Right renal cortex interstitium (tissue), 3 donors: ENCODE measurements at regions not wholly inside any gene's neighbourhood (a gene's known extent, or its start where the extent isn't known, plus 50 kb on each side); places are given as distances from the start of the nearest gene placed in this dataset.
"Not testable (repeated sequence)": the region's sequence is repeated elsewhere in the genome, so short reads cannot be mapped to it uniquely, and the experiment has no call there.

Experiments used
- DNase-seq, 3 donors: peaks; one replicate each; pipeline ENCODE4 v3.0.0-alpha.2; 2013; ENCODE audit warnings: low read depth in 3 of 3, low spot score in 2 of 3

DNA sequence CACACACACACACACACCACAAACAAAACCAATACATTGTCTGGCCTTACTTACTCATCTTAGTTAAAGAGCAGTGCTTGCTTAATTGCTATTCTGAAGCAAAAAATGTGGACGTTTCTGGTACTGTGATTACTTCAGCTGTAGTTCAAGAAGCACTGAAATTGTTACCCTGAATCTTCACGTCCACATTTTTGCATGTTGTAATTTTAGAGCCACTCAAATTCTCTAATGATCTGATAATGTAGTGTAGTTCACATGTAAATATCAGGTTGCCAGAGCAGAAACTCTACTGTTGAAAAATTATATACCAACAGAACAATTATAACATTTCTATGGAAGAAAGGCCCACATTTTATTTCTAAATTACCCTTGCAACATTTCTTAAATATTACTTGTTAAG lies 1451.1 kb downstream of the GATA3 start:
- no peak for DNase-seq

DNA sequence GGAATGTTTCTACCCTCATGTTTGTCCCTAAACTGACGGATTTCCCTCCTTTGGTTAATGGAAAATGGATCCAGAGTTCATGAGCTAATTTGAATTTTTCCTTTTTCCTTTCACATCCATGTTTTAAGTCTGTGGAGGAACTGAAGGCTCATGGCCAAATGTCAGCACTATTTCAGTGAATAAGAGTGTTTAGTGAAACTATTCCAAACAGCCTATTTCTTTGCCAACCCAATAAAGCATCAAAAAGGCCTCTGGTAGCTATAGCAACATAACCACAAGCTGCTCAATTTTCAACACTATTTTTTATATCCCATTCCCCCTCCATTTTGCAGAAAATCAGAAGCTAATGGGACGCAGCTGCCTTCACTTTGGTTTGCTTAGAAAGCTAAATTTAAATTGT lies 1454.1 kb downstream of the GATA3 start:
- peak; percentile 16 to 25 (median 17) for DNase-seq

DNA sequence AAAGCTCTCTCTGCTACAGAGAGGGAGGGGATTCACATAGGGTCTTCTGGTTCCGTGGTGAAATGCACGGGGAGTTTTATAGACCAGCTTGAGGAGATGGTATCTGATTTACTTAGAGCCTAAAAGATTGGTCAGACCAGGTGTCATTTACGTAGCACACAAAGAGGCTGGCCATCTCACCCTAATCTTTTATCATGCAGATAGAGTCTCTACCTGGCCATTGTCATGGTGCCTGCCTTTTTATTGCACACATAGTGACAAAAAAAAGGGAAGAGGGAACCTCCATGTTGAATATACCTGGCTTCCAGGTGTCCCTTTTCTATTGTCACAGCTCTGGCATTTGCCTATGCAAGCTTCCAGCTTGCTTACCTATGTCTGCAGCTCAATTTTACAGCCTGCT lies 1456.1 kb downstream of the GATA3 start:
- no peak for DNase-seq

DNA sequence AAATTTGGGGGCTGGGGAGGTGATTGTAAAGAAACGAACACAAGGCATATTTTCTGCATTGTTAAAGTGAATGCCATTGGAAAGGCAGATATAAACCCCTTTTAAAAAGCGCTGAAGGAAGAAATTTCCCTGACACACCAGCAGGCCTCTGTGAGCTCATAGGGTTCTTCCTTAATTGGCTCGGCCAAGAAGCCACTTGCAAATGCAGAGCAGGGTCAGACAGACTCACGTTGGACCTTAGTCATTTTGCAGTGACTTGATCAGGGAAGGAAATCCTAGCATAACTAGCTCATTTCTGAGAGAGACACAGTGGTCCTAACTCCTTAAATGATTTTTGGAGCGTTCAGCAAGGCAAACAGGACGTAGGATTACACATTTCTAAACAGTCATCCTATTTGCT lies 1461.4 kb downstream of the GATA3 start:
- DNase-seq, result no peak

DNA sequence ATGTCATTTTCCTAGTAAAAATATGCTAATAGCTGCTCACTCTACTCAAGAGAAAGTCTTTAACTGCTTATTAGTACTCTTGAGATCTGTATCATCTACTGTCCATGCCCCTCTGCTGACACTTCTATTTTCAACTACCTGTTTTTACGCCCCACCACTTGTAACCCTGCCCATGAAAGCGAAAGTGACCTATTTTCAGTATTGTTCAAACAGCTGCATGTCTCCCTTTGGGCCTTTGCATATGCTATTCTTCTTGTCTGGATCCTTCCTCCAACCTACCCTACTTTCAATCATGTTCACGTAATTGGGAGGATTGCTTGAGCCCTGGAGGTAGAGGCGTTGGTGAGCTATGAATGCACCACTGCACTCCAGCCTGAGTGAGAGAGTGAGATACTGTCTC lies 1481.3 kb downstream of the GATA3 start:
- DNase-seq, result no peak

DNA sequence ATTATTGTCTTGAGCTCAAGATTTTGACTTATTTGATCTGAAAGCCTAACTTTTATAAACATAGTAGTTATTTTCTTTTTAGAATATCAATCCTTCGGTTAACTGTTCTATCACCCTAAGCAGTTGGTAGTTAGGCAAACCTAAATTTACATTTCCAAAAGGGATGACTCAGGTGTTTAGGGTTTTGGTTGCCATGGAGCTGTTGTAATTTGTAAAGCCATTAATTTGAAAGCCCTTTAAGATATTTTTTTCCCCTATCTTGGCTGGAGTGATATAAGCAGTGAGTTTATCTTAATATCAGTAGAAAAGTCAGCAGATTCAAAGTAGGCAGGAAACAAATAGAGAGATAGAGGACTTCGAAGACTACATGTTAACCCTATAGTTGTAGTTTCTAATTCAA lies 1472.6 kb upstream of the CELF2 start:
- no peak for DNase-seq

DNA sequence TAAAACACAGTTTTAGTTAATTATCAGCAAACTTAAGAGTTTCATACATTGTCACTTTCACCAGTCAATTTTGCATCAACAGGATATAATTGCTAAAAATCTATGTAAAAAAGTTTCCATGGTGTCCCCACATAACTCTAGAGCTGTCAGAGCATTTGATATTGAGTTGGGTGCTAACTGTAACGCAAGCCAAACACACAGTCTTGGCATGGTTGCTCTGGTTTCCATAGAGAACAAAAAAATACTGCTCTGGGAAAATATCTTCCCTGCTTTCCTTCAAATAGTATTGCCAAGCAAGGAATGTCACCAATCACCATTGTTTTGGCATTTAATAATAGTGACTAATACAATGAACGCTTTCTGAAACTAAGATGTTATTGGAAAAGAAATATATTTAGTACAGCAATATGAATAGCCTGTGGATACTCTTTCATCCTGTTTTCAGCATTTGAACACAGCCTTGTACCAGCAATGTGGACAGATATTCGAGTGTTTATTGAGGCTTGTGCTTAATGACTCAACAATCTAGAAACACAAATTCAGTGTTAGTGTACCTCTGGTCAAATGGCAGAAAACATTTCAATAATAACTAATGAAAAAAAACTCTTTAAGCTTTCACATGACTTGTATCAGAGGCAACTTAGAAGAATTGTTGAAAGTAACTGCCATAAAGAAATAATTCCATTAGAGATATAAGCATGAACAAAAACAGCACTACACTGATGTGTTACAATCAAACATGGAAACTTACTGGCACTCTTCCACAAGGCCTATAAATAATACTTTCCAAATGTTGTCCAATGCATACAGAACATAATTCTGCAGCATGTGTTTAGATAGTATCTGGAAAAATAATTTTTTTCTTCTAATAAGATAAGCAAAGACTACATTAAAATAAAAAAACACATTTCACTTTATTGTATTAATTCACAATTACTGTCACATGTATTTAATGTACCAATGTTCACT lies 1469.5 kb upstream of the CELF2 start:
- DNase-seq, result no peak

DNA sequence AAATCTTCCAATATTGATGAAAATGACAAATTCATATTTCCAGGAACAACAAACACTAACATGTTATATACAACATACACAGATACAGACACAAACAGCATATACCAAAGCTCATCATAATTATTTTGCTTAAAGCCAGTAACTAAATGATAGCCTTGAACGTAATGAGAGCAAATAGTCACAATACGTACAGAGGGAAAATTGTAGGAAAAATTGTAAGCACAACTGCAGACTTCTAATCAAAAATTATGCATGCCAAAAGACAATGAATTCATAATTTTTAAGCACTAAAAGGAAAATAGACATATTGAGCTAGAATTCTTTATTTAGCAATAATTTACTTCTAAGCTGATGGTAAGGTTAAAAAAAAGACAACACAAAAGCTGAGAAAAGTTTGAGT lies 1466.9 kb upstream of the CELF2 start:
- no peak for DNase-seq

DNA sequence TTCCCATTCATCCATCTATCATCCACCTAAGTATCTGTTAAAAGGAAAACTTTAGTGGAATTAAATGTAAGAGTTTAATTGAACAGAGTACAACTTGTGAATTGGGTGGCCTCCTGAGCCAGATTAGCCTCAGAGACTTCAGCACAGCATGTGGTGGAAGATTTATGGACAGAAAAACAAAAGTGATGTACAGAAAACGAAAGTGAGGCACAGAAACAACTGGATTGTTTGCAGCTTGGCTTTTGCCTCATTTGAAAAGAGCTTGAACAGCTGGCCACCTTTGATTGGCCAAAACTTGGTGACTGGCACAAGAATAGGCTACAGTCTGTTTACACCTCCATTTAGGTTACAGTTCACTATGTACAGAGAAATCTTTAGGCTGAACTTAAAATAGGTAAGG lies 1463.4 kb upstream of the CELF2 start:
- DNase-seq, result no peak

DNA sequence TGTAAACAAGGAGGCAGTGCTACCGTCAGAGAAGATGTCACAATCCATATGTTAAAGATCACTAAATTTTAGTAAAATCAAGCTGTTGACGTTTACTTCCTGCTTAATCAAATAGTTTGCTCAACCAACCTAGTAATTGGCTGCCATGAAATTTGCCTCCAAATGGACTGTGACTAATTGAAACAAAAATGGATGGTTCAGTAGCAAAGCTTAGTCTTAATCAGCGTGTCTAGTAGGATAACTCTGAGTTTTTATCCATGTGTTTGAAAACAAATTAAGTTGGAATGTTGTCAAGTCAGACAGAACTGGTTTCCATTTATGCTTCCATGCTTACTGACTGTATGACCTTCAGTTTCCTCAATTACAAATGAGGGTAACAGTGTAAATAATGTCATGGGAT lies 1456.7 kb upstream of the CELF2 start:
- no peak for DNase-seq

DNA sequence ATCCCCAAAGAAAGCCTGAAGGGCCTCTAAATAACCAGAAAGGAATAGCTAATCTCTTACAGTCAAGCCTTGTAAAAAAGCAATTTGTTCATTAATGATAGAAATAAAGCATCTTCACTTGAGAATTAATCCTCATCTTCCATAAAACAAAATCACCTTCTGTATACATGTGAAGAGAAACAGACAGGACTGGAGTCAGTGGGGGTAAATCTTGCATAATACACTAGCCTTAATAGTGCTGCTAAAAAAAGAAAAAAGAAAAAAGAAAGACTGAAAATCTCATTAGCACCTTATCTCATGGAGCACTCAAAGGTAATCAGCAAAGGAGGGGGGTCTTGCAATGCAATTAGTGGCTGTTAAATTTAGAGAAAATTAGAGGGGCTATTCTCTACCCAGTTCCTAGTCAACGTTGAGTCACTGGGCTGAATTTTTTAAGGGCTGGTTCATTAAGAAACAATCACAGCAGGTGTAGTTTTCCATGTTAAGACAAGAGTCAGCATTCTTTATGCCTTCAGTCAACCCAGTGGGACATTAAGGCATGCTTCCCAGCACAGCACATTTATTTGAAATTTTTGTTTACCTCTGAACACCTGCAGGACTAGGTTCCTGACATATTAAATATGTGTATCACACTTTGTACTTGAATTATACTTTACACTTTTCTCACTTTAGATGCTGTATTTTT lies 1455.7 kb upstream of the CELF2 start:
- no peak for DNase-seq

DNA sequence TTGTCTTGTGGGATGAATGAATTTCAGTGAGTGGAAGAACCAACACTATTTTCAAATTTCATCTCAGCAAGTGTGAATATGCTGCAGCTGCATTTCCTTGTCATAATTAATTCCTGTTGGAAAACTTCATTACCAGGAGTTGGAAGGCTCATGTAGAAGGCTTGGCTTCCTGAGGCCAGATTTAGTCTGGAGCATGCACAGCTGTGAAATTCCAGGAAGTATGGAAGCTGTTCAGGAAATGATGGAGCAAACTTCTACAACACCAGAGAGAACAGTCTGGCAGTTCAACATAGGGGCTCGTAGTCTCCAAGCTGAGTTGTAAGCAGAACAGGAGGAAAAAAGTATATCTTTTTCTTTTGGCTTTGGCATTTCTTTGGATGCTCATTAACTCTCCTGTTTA lies 1439.9 kb upstream of the CELF2 start:
- no peak for DNase-seq

DNA sequence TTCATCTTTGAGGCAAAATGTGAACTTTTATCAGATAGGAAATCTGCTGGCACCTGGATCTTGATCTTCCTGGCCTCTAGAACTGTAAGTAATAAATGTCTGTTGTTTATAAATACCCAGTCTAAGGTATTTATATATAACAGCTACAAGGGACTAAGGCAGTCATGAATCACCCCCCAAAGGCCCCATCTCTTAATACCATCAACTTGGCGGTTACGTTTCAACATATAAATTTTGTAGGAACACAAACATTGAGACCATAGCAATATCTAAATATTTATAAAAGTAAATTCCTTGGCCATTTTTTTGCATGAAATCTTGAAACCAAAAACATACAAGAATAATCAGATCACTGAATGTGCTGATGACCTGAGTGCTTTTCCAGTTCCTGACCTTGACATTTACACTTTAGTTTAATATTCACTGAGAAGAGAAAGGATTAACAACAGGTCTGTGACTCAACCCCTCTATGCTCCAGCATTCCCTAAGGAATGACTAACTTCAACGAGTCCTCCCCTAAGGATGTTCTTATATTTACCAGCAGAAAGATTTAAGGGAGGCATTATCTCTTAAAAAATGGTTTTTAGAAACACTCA lies 1438.5 kb upstream of the CELF2 start:
- no peak for DNase-seq

DNA sequence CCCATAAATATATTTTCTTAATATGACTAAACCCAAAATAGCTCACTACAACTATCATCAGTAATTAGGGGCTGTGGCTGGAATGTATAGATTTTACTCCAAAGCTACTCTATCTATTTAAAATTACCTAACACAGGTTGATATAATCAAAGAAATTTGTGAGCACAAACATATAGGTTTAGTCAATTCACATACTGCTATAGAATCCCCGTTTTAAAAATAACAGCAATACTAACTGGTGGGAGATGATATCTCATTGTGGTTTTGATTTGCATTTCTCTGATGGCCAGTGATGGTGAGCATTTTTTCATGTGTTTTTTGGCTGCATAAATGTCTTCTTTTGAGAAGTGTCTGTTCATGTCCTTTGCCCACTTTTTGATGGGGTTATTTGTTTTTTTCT lies 1434.9 kb upstream of the CELF2 start:
- not testable (repeated sequence) for DNase-seq

DNA sequence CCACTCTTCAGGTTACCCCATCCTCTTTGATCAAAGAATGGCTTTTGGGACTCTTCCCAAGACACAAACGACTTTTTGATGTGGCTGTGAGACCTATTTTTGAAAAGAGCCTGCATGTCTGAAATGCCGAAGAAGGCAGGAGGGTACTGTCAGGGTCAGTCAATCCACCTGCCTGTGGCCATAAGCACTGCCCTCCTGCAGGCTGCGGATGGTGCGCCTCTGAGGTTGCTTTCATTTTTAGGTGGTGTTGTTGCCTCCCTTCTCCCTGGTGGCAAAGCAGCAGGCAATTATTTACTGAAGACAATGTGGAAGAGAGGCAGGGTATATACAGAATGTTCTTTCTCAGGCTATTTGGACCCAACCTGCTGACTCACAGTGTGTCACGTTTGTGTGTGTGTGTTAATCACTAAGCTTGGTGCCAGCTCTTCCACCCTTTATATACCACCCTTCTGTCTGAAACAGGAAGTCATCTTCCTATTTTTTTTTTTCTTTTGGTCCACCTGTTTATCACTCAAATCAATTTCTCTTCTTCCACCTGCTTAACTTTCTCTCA lies 1421.2 kb upstream of the CELF2 start:
- DNase-seq, result no peak

DNA sequence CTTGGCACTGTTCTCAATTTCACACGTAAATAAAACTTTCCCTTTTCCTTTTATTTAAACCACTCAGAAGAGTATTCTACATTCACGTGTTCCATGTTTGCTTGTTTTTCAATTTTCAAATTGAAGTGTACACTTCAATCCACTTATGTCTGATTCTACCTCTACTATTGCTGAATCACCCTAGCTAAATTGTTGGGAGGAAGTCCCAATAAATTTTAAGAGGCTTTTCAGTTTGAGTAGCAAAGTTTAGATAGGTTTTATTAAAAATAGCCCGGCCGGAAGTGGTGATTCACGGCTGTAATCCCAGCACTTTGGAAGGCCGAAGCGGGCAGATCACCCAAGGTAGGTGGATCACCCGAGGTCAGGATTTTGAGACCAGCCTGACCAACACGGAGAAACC lies 1414.7 kb upstream of the CELF2 start:
- DNase-seq, result no peak

DNA sequence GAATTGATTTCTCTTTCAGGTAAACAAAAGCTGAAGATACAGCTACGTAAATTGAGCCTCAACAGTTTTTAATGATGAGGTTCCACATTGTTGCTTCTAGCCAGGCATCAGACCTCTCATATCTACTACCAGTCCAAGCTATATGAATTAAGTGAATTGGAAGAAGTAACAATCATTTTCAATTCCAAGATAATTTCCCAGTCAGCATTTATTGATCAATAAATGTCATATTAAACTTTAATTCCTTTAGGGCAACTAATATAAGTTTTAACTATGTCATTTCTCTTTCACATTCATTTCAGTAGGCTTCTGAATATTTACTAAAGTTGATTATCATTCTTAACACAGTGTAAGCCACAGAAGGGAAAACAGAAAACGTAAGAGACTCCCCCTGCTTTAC lies 1413.7 kb upstream of the CELF2 start:
- DNase-seq, result no peak

DNA sequence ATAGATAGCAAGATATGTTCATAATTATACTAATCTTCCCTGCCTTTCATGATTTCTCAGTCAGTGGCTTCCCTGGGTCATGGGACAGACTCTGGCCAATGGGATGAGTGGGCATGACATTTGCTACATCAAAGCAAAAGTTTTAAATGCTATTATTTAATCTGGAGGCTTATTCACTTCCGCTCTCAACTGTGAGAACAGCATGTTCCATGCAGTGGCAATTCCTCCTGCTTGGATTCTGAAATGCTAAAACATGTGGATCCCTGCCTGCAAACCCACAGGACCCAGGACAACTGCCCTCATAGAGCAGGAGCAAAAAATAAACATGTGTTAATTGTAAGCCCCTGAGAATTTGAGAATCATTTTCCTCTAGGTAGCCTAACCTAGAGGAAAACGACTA lies 1412.4 kb upstream of the CELF2 start:
- DNase-seq, result no peak

DNA sequence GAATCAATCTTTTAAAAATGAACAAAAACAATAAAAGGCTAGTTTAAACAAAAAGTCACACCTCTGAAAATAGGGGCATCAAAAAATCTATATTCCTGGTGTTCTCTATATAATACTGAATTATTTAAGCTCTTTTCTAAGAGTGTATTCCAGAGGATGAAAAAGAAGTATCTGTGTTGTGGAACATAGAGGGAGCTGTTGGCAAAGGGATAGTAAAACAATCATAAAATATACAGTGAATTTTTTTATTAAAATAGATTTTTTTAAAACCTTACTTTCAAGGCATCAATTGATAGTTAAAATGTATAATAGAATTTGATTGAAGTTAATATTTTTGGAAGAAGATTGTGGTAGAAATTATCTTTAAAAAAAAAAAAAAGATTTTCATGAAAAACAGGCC lies 1409.1 kb upstream of the CELF2 start:
- DNase-seq, result no peak

DNA sequence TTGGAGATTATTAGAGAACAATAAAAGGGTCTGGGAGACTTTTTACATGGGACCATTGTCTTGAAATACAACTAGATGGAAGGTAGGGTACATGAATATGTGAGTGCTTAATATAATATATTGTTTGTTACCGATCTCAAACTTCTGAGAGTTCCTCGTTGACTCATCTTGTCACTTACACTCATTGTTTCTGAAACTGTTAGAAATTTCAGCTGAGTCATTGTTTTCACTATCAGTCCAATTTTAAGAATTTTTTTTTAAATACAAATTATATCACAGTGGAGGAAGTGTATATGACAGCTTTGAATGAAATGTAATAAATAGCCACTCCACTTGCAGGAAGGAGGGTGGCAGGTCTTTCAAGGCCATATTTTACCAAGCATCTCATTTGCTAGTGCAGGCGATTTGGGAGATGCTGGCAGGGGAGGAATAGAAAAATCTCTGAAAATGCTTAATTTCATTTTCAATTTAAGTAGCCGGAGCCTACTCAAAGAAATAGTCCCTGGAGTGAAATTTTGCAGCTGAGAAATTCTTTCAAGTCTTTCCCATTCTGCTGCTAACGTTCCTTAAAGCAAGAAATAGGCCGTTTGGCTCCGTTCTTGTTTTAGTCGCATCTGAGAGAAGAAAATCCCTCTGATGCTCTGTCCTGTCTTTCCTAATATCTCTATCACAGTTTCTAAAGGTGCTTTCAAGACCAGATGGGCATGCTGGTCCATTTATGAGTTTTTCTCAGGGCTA lies 1404.2 kb upstream of the CELF2 start:
- DNase-seq, result no peak

DNA sequence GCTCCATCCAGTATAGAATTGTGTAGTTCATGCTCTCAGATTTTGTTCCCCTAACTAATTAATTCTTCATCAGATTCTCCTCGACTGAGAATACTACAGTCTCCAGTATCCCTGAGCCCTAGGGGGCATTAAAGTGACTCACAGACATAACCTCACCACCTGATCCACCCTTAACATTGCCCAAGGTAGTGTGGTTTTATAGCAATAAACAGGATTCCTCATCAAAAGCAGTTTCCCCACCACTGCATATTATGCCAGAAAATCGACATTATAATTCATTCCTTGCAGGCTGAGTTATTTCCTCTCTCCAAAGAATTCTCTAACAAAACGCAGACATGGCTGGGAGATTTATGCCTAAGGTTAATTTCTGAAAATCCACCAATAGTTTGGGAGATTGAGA lies 1402.5 kb upstream of the CELF2 start:
- DNase-seq, result no peak
